GM12873 (cell line): ENCODE measurements at regions not wholly inside any gene's neighbourhood (a gene's known extent, or its start where the extent isn't known, plus 50 kb on each side); places are given as distances from the start of the nearest gene placed in this dataset.

Experiments used
- TF ChIP-seq, protein P1 (sequence below): IDR thresholded peaks from 2 replicates; pipeline ENCODE4 v1.5.1; 2012; ENCODE audit warnings: low read depth, mild to moderate bottlenecking, moderate library complexity, low read length, control low read depth; ENCODE audit not compliant: insufficient read depth; ENCODE audit errors: missing control alignments

DNA sequence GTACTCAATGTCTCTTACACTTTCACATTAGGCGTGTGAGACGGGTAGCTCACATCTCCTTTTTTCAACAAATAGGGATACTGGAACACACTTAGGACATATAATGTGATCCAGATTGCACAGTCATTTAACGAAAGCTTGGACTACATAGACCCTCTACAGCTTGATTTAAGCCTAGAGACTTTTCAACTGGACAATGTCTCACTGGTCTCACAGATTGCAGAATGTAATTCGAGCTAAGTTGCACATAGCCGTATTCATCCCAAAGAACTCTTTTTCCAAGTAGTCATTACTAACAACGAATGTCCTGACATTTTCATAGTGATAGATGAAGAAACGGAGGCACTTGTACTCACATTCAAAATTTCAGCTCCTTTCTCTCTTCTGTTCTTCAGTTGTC lies 612.1 kb downstream of the ZEB2 start:
- TF ChIP-seq, protein P1, sequence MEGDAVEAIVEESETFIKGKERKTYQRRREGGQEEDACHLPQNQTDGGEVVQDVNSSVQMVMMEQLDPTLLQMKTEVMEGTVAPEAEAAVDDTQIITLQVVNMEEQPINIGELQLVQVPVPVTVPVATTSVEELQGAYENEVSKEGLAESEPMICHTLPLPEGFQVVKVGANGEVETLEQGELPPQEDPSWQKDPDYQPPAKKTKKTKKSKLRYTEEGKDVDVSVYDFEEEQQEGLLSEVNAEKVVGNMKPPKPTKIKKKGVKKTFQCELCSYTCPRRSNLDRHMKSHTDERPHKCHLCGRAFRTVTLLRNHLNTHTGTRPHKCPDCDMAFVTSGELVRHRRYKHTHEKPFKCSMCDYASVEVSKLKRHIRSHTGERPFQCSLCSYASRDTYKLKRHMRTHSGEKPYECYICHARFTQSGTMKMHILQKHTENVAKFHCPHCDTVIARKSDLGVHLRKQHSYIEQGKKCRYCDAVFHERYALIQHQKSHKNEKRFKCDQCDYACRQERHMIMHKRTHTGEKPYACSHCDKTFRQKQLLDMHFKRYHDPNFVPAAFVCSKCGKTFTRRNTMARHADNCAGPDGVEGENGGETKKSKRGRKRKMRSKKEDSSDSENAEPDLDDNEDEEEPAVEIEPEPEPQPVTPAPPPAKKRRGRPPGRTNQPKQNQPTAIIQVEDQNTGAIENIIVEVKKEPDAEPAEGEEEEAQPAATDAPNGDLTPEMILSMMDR = no peak

DNA sequence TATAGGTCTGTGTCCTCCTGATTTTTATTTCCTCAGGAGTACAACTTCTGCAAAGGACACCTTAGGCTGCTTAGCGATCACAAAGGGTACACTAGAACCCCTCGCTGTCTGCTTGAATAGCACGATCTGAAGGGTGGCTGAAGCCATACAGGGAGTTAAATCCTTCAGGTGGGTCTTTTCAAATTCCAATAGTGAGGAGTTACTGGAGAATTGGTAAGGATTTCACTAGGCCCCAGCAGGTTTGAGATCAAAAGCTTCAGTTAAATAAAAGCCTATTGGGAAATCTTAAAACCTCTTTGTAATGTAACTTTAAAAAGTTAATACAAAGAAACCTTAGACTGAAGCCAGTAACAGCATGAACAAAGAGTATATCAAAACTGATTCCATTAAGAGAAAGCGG lies 613.1 kb downstream of the ZEB2 start:
- TF ChIP-seq, protein P1 = no peak

DNA sequence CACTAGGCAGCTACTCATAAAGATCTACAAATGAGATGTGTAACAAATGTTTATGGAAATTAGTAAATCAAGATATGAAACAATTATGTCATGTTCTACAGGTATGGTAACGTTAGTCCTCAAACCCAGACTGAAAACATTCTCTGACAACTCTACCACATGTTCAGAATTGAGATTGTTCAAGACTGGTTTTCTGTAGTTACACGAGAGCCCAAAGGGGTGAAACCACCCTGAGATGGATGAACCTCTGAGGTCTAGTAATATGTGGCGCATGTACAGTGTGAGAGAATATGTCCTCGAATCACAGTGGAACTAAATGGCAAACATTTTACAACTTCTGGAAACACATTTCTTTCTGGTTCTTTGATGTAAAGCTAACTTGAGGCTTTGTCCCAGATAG lies 614.3 kb downstream of the ZEB2 start:
- TF ChIP-seq, protein P1 = no peak

DNA sequence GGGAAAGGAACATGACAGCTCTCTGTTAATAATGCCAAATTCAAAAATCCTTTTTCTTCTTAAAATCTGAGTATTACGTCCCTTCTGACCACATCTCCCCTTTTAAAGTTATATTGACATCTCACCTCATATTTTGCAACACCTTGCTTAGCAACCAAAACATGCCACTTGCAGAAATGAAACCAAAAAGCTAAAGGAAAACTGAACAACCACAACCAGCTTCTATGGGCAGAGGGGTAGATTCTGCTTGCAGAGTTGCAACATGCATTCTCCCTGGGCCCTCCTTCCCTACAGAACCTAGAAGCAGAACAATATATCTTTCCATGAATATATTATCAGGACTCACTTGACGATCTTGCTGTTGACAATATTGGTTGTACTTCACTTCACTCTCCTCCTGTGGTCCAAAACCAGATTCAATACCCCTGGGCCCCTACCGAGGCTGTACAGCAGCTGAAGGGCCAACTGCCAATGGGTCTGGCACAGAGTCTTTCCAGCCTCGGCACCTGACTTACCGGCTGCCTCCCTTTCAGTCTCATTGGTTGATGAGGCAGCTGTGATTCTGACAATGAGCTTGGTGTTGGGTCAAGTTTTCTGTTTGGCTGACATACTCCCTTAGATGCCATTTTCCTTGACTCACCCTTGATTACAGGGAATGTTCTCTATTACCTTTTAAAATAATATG lies 616.6 kb downstream of the ZEB2 start:
- TF ChIP-seq, protein P1 = no peak

DNA sequence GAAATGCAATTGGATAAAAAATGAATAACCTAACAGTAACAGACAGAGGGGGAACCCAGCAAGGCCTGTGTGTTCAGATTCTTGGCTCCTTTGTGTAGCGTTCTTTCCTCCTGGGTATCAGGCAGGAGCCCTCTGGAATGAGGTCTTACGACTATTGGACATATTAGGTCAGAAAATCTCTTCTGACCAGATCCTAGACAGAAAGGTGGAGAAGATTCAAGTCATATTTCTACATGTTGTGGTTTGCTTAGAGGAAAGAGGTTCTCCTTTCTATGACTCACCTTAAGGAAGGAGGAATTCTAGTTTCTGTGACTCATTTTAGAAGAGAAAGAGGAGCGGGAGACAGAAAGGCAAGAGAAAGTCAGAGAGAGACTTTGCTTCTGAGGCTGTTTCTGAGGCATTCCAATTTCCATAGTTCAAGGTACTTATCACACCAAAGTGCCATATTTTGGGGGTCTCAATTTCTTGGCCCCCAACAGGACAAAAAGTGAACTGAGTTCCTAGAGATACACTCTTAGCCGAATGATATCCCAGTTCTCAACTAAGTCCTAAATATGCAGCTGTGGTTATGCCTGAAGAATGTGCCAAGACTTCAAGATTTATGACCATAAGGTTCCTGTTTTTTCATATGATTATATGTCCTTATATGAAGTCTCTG lies 618.6 kb downstream of the ZEB2 start:
- TF ChIP-seq, protein P1 = no peak

DNA sequence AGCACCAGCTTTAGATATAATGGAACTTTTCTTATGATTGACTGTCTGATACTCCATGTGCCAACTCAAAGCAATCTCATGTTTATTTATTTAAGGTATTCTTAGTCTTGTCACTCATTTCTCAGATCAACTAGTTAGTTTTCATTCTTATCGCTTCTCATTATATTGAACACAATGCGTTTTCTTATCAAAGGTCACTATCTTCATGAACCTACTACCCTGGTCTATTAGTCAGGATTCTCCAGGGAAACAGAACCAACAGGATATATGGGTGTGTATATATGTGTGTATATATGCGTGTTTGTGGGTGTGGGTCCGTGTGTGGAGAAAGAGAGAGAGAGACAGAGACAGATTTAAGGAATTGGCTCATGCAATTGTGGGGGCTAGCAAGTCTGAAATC lies 619.9 kb downstream of the ZEB2 start:
- TF ChIP-seq, protein P1 = no peak

DNA sequence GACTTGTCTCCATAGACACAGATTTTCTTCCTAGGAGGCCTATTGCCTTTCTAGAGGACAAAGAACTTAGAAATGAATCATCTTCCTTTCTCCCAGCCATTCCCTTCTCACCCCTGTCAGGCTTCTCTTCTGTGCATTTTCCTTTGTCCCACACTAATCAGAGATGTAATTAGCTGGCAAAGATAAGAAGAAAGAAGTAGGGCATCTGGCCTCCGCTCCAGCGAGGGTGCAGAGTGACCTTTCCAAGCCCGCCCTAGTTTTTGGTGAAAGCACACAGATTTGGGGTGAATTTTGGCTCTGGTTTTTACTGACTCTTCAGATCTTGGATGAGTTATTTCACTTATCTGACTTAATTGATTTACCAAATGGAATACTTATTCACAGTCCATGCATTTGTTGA lies 626.5 kb downstream of the ZEB2 start:
- TF ChIP-seq, protein P1 = no peak
